Eye (tissue), 1 donor: ENCODE measurements at regions not wholly inside any gene's neighbourhood (a gene's known extent, or its start where the extent isn't known, plus 50 kb on each side); places are given as distances from the start of the nearest gene placed in this dataset.
"Not testable (repeated sequence)": the region's sequence is repeated elsewhere in the genome, so short reads cannot be mapped to it uniquely, and the experiment has no call there.

Experiments
- DNase-seq: peaks from one replicate; pipeline ENCODE4 v3.0.0-alpha.2; 2015

GRCh38 chr17:53016085-53016484 is 806.6 kb upstream of the KIF2B start:
- no peak for DNase-seq

DNA sequence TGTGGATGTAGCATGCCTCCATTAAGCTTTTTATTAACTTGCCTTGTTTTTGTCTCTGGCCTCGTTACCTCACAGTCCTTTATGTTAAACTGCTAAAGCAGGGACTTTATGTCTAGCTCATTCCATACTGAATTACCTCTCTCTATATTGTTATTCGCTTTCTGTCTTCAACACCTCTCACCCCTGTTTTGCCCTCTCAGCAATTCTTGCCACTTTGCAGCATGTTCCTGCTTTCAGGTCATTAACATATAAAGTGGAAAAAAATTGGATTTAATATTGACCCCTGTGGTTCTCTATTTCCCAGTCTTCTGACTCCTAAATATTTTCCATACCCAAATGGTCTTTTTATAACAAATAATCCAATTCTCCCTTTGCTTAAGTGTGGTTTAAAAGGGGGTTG is 810.4 kb upstream of the KIF2B start:
- peak; percentile 5 for DNase-seq

DNA sequence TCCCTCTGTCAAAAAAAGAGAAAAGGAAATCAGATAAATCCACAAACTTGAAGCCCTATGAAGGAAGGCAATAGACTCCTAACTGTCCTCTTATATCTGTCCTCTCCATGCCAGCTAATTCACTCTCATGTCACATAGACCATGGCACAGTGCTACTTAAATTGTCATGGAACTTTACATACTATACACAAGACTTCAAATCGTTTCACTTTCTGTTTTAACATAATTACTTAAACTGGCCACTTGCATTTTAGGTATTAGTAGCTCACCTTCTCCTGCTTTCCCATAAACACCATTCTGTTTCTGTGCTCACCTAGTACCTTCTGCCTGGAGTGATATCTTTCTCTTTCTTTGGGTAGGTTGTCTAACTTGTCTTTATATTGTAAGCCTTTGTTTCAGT is 816.7 kb upstream of the KIF2B start:
- DNase-seq = no peak

GRCh38 chr17:53004902-53005301 is 817.8 kb upstream of the KIF2B start:
- no peak for DNase-seq

- DNase-seq = no peak
Measured at GRCh38 chr17:52995881-52996280, 826.8 kb upstream of the KIF2B start.

DNA sequence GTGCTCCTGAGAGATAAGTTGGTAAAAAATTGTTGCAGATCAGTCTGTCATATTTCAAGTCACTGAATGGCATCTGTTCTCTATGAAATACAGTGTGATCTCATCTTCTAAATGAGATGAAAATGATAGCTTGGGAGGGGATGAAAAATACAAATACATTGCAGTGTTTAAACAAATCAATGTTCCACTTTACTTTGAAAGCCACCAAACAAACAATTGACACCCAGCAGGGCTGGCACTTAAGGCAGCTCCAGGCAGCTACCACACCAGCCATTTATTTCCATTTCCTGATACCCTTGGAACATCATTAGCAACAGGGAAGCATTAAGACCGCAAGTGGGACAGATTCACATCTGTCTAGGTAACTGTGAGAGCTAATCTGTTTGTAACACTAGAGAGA is 827.6 kb upstream of the KIF2B start:
- no peak for DNase-seq

DNA sequence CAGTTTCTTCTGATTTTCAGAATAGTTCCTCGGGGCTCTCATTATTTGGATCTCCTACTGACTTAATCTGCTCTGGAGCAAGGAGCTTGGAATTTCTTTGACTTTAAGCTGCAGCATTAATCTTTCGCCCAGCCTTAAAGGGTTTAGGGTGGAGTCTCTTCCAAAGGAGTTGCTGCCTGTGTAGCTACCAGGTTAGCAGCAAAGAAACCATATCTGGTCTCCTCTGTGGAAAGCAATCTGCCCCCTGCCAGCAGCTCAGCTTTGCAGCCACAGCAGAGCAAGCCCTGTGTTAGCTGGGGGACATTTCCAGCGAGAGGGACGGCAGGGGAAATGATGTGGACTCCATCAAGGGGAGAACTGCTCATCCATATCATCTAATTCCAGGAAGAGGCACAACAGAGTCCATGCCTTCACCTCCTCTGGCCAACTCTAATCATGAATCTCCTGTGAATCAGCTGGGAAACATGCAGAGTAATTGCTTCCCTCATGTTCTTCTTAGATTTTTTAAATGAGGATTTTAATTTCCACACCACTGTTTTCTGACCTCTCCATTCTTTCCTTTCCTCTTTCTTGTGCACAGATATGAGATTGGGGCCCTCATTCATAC is 827.6 kb upstream of the CA10 start:
- DNase-seq = peak; percentile 12

DNA sequence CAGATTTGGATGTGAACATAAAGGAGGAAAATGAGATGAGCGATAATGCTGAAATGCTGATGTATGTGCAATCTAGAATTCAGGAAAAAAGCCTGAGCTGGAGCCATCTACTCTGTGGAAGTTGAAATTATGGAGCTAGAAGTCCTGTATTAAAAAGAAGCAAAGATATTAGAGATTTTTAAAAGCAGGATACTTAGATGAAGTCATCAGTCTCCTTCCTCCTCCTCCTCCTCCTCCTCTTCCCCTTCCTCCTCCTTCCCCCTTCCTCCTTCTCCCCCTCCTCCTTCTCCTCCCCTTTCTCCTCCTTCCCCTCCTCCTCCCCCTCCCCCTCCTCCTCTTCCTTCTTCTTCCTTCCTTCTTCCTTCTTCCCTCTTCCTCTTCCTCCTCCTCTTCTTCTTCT is 823.8 kb upstream of the CA10 start:
- no peak for DNase-seq

DNA sequence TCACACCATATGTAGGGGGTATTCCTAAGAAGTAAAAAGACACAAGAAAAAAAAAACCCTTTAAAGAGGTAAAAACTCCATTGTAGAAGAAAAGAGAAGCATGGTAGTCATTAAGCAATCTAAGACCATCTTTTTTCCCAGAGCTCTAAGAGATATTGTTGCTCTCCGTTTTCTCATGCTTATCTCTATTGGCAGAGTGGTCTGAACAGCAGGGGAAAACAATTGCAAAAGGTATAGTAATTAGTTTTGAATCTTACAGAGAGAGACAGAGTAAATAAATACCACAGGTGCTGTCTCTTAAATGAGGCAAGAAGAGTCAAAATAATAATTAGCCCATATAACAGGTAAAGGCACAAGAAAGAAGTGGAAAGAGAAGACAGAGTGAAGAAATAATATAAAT is 821.4 kb upstream of the CA10 start:
- DNase-seq = no peak

GRCh38 chr17:52965856-52966255 is 807.3 kb upstream of the CA10 start:
- no peak for DNase-seq

GRCh38 chr17:52961751-52962150 is 803.2 kb upstream of the CA10 start:
- not testable (repeated sequence) for DNase-seq

- no peak for DNase-seq
Measured at GRCh38 chr17:52957411-52957810, 798.9 kb upstream of the CA10 start.

- no peak for DNase-seq
Measured at GRCh38 chr17:52947418-52947817, 788.9 kb upstream of the CA10 start.

DNA sequence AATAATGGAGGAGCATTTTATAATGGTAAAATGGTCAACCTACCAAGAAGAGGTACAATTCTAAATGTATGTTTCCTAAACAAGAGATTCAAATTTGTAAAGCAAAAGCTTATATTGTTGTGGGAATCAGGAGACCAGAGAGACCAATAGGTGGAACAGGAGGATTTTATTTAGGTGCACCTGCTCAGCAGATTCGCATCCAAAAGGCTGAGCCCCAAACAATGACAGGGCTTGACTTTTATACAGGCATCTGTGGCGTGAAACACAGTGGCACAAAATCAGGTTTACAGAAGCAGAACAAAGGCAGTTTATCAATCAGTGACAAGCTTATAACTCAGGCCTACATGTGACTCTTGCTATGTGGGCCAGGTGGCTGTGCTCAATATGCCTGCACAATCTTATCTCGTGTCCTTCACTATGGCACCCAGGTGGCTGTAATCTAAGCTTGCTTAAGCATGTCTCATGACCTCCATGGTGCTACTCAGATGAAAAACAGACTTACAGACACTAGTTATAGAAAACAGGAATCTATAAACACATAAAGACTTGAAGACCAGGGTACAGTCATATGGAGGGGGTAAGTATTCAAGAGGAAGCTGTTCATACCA is 780.2 kb upstream of the CA10 start:
- DNase-seq = no peak

DNA sequence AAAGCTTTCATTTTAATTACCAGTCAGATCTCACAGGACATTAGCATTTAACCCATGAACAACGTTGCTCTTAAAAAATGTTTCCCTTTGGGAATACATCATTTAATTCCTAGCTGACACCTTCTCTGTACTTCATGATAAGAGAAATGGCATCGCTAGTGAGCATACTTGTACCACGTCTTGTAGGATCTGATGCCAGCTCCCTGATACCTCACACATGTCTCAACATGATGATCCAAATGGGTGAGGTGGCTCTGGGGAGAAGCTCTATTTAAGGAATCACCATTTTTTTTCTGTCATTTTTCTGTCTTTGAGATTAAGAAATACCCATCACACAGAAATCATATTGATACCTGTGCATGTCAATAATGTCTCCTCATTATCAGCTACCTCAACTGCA is 772.1 kb upstream of the CA10 start:
- DNase-seq = no peak

GRCh38 chr17:52930145-52930544 is 771.6 kb upstream of the CA10 start:
- DNase-seq = no peak

DNA sequence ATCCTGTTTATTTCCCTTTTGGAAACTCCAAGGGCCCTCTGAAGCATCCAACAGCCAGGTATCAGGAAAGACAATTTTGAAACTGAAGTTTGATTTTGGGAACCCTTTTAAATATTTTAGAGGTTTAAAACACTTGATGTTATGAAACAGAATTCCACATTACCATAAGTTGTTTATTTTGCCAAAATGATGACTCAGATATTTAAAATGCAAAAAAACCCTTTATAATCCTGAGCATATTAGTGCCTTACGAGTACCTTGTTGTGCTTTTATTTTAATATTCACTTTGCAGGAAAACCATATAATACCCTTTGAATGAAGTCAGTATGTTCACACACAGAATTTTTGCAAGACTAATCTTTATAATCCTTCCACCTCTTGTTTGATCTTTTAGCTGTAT is 765.1 kb upstream of the CA10 start:
- no peak for DNase-seq

GRCh38 chr17:52899235-52899634 is 740.7 kb upstream of the CA10 start:
- no peak for DNase-seq

DNA sequence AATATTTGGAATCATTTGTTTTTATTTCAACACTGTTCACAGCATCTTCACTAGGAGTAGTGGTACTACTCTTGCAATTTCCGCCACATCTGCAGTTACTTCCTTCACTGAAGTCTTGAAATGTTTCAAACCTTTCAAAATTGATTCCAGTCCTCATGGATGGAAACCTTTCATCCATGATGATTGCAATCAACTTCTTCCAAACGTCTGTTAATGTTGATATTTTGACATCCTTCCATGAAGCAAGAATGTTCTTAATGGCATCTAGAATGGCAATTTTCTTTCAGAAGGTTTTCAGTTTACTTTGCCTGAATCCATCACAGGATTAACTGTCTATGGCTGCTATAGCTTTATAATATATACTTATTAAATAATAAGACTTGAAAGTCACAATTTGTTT is 736.8 kb upstream of the CA10 start:
- no peak for DNase-seq

GRCh38 chr17:52892334-52892733 is 733.8 kb upstream of the CA10 start:
- no peak for DNase-seq

- DNase-seq = peak; percentile 17
Measured at GRCh38 chr17:52885882-52886281, 727.4 kb upstream of the CA10 start.

DNA sequence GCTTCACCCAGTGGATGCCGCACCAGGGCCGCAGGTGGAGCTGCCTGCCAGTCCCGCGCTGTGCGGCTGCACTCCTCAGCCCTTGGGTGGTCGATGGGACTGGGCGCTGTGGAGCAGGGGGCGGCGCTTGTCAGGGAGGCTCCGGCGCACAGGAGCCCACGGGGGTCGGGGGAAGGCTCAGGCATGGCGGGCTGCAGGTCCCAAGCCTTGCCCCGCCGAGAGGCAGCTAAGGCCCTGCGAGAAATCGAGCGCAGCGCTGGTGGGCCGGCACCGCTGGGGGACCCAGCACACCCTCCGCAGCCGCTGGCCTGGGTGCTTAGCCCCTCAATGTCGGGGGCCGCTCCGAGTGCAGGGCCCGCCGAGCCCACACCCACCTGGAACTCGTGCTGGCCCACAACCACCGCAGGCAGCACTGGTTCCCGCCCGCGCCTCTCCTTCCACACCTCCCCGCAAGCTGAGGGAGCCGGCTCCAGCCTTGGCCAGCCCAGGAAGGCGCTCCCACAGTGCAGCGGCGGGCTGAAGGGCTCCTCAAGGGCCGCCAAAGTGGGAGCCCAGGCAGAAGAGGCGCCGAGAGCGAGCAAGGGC is 725.5 kb upstream of the CA10 start:
- not testable (repeated sequence) for DNase-seq

- DNase-seq = not testable (repeated sequence)
Measured at GRCh38 chr17:52846767-52847166, 688.3 kb upstream of the CA10 start.

DNA sequence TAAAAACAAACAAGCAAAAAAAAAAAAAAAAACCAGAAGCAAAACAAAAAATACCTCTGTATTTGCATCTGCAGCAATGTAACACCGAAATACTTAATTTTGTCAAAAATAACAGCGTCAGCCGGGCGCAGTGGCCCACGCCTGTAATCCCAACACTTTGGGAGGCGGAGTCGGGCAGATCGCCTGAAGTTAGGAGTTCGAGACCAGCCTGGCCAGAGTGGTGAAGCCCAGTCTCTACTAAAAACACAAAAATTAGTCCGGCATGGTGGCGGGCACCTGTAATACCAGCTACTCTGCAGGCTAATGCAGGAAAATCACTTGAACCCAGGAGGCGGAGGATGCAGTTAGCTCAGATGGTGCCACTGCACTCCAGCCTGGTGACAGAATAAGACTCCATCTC is 683.5 kb upstream of the CA10 start:
- DNase-seq = no peak

DNA sequence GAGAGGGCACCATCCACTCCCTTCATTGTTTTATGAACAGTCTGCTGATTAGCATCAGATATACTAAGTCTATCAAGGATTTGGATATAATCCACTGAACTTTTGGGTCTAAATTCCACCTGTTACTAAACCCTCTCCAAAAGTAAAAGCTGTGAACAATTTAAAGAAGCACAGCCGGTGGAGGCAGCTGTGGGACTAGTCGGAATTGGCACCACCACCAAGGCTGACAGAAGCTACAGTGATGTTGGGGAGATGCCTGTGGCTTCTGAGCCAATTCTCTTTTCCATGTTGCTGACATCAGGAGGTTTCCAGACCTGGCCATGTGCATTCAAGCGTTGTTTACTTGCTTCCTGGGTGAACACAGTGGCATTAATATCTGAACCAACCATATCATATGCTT is 679.0 kb upstream of the CA10 start:
- peak; percentile 1 for DNase-seq
